SK-N-MC (cell line): ENCODE measurements at regions not wholly inside any gene's neighbourhood (a gene's known extent, or its start where the extent isn't known, plus 50 kb on each side); places are given as distances from the start of the nearest gene placed in this dataset.

Source experiments
- EZH2 ChIP-seq: fragments of 200-600 bp; sonication (generic); IDR thresholded peaks from one replicate; pipeline ENCODE4 v1.6.1; 2017; ENCODE audit warnings: antibody characterized with exemption
- FOXP2 ChIP-seq: optimal IDR thresholded peaks from 2 replicates; pipeline ENCODE3; 2011; ENCODE audit warnings: mild to moderate bottlenecking, moderate library complexity; ENCODE audit not compliant: insufficient read depth; ENCODE audit errors: extremely low read length, control extremely low read depth
- POLR2AphosphoS5 ChIP-seq: IDR thresholded peaks from 2 replicates; pipeline ENCODE4 v1.6.1; 2012; ENCODE audit warnings: mild to moderate bottlenecking, low read depth, low read length, borderline replicate concordance

- TF ChIP-seq EZH2 = no peak
- no peak for TF ChIP-seq FOXP2
- TF ChIP-seq POLR2AphosphoS5 = no peak
These were observed 239.9 kb upstream of the RAG2 start for GRCh38 chr11:36837831-36838437.
